H1 (cell line): ENCODE measurements at regions not wholly inside any gene's neighbourhood (a gene's known extent, or its start where the extent isn't known, plus 50 kb on each side); places are given as distances from the start of the nearest gene placed in this dataset.

Experiments
- CTCF ChIA-PET: fragments of 300-600 bp; sonication (Branson Sonifier 250); formaldehyde crosslinking; loops from one replicate; lab custom pipeline; 2021; ENCODE audit not compliant: partially characterized antibody; lab: Charles Lee
- POLR2A ChIA-PET: fragments of 300-600 bp; sonication (Branson Sonifier 250); formaldehyde crosslinking; loops from one replicate; lab custom pipeline; 2021; ENCODE audit warnings: inconsistent platforms; ENCODE audit not compliant: partially characterized antibody; lab: Charles Lee
- DNase-seq, 2 experiments: peaks; one replicate each; pipeline versions ENCODE4 v3.0.0 to v3.0.0-alpha.2; 2010 to 2022; ENCODE audit warnings: low spot score in 2 of 2, low read depth in 1 of 2, mixed read lengths in 1 of 2
- FAIRE-seq: peaks from 2 replicates; lab custom pipeline; 2011; peaks lifted over from hg19 to GRCh38; lab: Jason Lieb, UNC
- H2AFZ ChIP-seq: 2 replicates; pipeline ENCODE4 v1.8.1; 2012; ENCODE audit warnings: low read length, inconsistent platforms
- H2AK5ac ChIP-seq: 2 replicates; pipeline ENCODE4 v1.6.1; 2013; ENCODE audit warnings: low read depth, low read length
- H2BK120ac ChIP-seq: replicated peaks from 2 replicates; pipeline ENCODE3; 2013; ENCODE audit warnings: low read depth, low read length, inconsistent platforms
- H2BK12ac ChIP-seq: 2 replicates; pipeline ENCODE4 v1.6.1; 2013; ENCODE audit warnings: low read depth, low read length
- H2BK15ac ChIP-seq: 2 replicates; pipeline ENCODE4 v1.6.1; 2013; ENCODE audit warnings: low read length
- H2BK20ac ChIP-seq: 2 replicates; pipeline ENCODE4 v1.6.1; 2013; ENCODE audit warnings: low read length
- H2BK5ac ChIP-seq: 2 replicates; pipeline ENCODE4 v1.6.1; 2013; ENCODE audit warnings: low read depth, low read length
- H3K14ac ChIP-seq: 2 replicates; pipeline ENCODE4 v1.6.1; 2013; ENCODE audit warnings: inconsistent platforms; ENCODE audit not compliant: insufficient read length
- H3K18ac ChIP-seq: 2 replicates; pipeline ENCODE4 v1.6.1; 2013; ENCODE audit warnings: low read length; ENCODE audit errors: extremely low read depth
- H3K23ac ChIP-seq: 2 replicates; pipeline ENCODE4 v1.6.1; 2013; ENCODE audit warnings: inconsistent platforms; ENCODE audit not compliant: insufficient read length
- H3K23me2 ChIP-seq: 2 replicates; pipeline ENCODE4 v1.6.1; 2013; ENCODE audit warnings: low read depth, low read length
- H3K27ac ChIP-seq: 2 replicates; pipeline ENCODE4 v1.6.1; 2011; ENCODE audit warnings: low read depth, low read length, inconsistent platforms
- H3K27me3 ChIP-seq, 4 experiments: replicated peaks in 1 of 4; 1 replicate in 1 of 4; 2 replicates in 3 of 4; pipeline versions ENCODE4 v1.6.1 to v1.8.1; 2011 to 2013; ENCODE audit warnings: low read length in 3 of 4, mild to moderate bottlenecking in 3 of 4, inconsistent platforms in 2 of 4, mixed read lengths in 2 of 4, moderate library complexity in 1 of 4; ENCODE audit not compliant: control insufficient read depth in 3 of 4, insufficient read depth in 3 of 4; ENCODE audit errors: extremely low read depth in 1 of 4
- H3K36me3 ChIP-seq, 4 experiments: 2 replicates each; pipeline versions ENCODE4 v1.6.1 to v1.8.1; 2011 to 2013; ENCODE audit warnings: mild to moderate bottlenecking in 4 of 4, low read length in 3 of 4, moderate library complexity in 2 of 4, control low read depth in 1 of 4, inconsistent platforms in 1 of 4; ENCODE audit not compliant: insufficient read depth in 4 of 4, control insufficient read depth in 2 of 4
- H3K4ac ChIP-seq: replicated peaks from 2 replicates; pipeline ENCODE3; 2013; ENCODE audit warnings: low read length, low read depth, mixed read lengths, inconsistent platforms; ENCODE audit not compliant: insufficient read length
- H3K4me1 ChIP-seq, 4 experiments: replicated peaks in 1 of 4; 1 replicate in 1 of 4; 2 replicates in 3 of 4; pipeline versions ENCODE4 v1.6.1 to v1.8.1; 2011 to 2013; ENCODE audit warnings: low read length in 3 of 4, inconsistent platforms in 2 of 4, mixed read lengths in 1 of 4; ENCODE audit not compliant: insufficient read depth in 4 of 4, control insufficient read depth in 3 of 4
- H3K4me2 ChIP-seq, 2 experiments: 2 replicates each; pipeline versions ENCODE4 v1.6.1 to v1.8.1; 2011 to 2013; ENCODE audit warnings: low read depth in 2 of 2, low read length in 2 of 2, control low read depth in 1 of 2, inconsistent platforms in 1 of 2, mild to moderate bottlenecking in 1 of 2; ENCODE audit not compliant: insufficient read depth in 1 of 2
- H3K4me3 ChIP-seq, 4 experiments: fragments of 200-600, 300-600 bp in 1 of 4; sonication (generic), shearing (Covaris generic), sonication (Bioruptor Twin) in 1 of 4; 2 replicates each; pipeline versions ENCODE4 v1.5.1 to v1.8.1; 2011 to 2016; ENCODE audit warnings: low read length in 4 of 4, low read depth in 3 of 4, control low read depth in 2 of 4, inconsistent platforms in 2 of 4, mild to moderate bottlenecking in 2 of 4, mixed read lengths in 1 of 4, moderate library complexity in 1 of 4; ENCODE audit not compliant: insufficient read depth in 2 of 4; ENCODE audit errors: extremely low read depth in 1 of 4
- H3K56ac ChIP-seq: replicated peaks from 2 replicates; pipeline ENCODE3; 2013; ENCODE audit warnings: low read depth, mild to moderate bottlenecking, mixed read lengths, low read length, inconsistent platforms; ENCODE audit not compliant: insufficient read length
- H3K79me1 ChIP-seq: 2 replicates; pipeline ENCODE4 v1.6.1; 2013; ENCODE audit warnings: low read depth, low read length, control low read depth
- H3K79me2 ChIP-seq, 2 experiments: 2 replicates each; pipeline versions ENCODE4 v1.6.1 to v1.8.1; 2012 to 2013; ENCODE audit warnings: low read length in 2 of 2, mild to moderate bottlenecking in 2 of 2, inconsistent platforms in 1 of 2; ENCODE audit not compliant: insufficient read depth in 2 of 2, control insufficient read depth in 1 of 2
- H3K9ac ChIP-seq, 4 experiments: replicated peaks in 1 of 4; 1 replicate in 1 of 4; 2 replicates in 3 of 4; pipeline versions ENCODE4 v1.6.1 to v1.8.1; 2011 to 2013; ENCODE audit warnings: low read depth in 3 of 4, low read length in 3 of 4, control low read depth in 2 of 4, mild to moderate bottlenecking in 2 of 4, moderate library complexity in 2 of 4, inconsistent platforms in 1 of 4; ENCODE audit errors: extremely low read depth in 1 of 4
- H3K9me3 ChIP-seq, 2 experiments: 2 replicates each; pipeline versions ENCODE4 v1.6.1 to v1.8.1; 2012 to 2013; ENCODE audit warnings: mild to moderate bottlenecking in 2 of 2, moderate library complexity in 2 of 2, control low read depth in 1 of 2, inconsistent platforms in 1 of 2, low read depth in 1 of 2, low read length in 1 of 2, mixed read lengths in 1 of 2; ENCODE audit not compliant: insufficient read depth in 2 of 2
- H4K20me1 ChIP-seq, 2 experiments: replicated peaks in 1 of 2; 2 replicates each; pipeline versions ENCODE3 to v1.8.1; 2011 to 2013; ENCODE audit warnings: inconsistent platforms in 2 of 2, low read length in 2 of 2, mild to moderate bottlenecking in 1 of 2; ENCODE audit not compliant: insufficient read depth in 2 of 2, control insufficient read depth in 1 of 2
- H4K5ac ChIP-seq: 2 replicates; pipeline ENCODE4 v1.6.1; 2013; ENCODE audit warnings: low read length, low read depth, mixed read lengths, inconsistent platforms; ENCODE audit not compliant: insufficient read length
- H4K8ac ChIP-seq: 2 replicates; pipeline ENCODE4 v1.8.0; 2013; ENCODE audit warnings: mild to moderate bottlenecking, moderate library complexity, low read length, inconsistent platforms; ENCODE audit not compliant: insufficient read depth; ENCODE audit errors: extremely low read depth
- H4K91ac ChIP-seq: replicated peaks from 2 replicates; pipeline ENCODE3; 2013; ENCODE audit warnings: low read length, mixed read lengths, inconsistent platforms; ENCODE audit not compliant: insufficient read length
- CHD1 ChIP-seq: IDR thresholded peaks from 2 replicates; pipeline ENCODE4 v1.6.1; 2012; ENCODE audit warnings: low read depth, low read length, improper control_type of control experiment
- CREB1 ChIP-seq: IDR thresholded peaks from 2 replicates; pipeline ENCODE4 v1.6.1; 2012; ENCODE audit warnings: inconsistent platforms
- CTBP2 ChIP-seq: IDR thresholded peaks from 2 replicates; pipeline ENCODE4 v1.7.0; 2011; ENCODE audit warnings: borderline replicate concordance, mild to moderate bottlenecking, moderate library complexity, mixed read lengths, low read length; ENCODE audit not compliant: insufficient read depth, insufficient read length
- FOSL1 ChIP-seq: IDR thresholded peaks from 2 replicates; pipeline ENCODE4 v1.6.1; 2011; ENCODE audit warnings: mild to moderate bottlenecking, low read depth, low read length, moderate library complexity; ENCODE audit not compliant: insufficient read depth
- JUN ChIP-seq: IDR thresholded peaks from 2 replicates; pipeline ENCODE4 v1.6.1; 2011; ENCODE audit warnings: low read depth, mild to moderate bottlenecking, improper control_type of control experiment, low read length
- KDM1A ChIP-seq: fragments of 200-600, 300-600 bp; sonication (generic); IDR thresholded peaks from 2 replicates; pipeline ENCODE4 v1.7.1; 2016; ENCODE audit warnings: mild to moderate bottlenecking, low read length, borderline replicate concordance
- NRF1 ChIP-seq: IDR thresholded peaks from 2 replicates; pipeline ENCODE4 v1.6.1; 2011; ENCODE audit warnings: mild to moderate bottlenecking, low read depth, low read length, improper control_type of control experiment
- POLR2AphosphoS5 ChIP-seq: IDR thresholded peaks from 2 replicates; pipeline ENCODE4 v1.6.1; 2011; ENCODE audit warnings: low read depth, low read length
- RBBP5 ChIP-seq: IDR thresholded peaks from 2 replicates; pipeline ENCODE4 v1.7.1; 2012; ENCODE audit warnings: low read depth, mild to moderate bottlenecking, inconsistent platforms, low read length, moderate library complexity, borderline replicate concordance
- RFX5 ChIP-seq: IDR thresholded peaks from 2 replicates; pipeline ENCODE4 v1.6.1; 2011; ENCODE audit warnings: low read depth, low read length, improper control_type of control experiment, borderline replicate concordance
- WGBS, 2 experiments: shearing (Covaris generic) in 1 of 2; methylation state at CpG; one replicate each; pipeline versions ENCODE4 v1.1.6 to v1.1.7; 2013 to 2015; ENCODE audit warnings: low lambda C conversion rate in 2 of 2, mixed read lengths in 2 of 2, inconsistent platforms in 1 of 2, low coverage in 1 of 2, missing lambda C conversion rate in 1 of 2; ENCODE audit not compliant: insufficient replicate concordance in 2 of 2, insufficient coverage in 1 of 2, insufficient read length in 1 of 2; ENCODE audit errors: extremely low coverage in 1 of 2, missing lambda C conversion rate in 1 of 2; 5-methylcytosine and 5-hydroxymethylcytosine counted together

GRCh38 chr10:42476101-42476500, 162.3 kb downstream of the ZNF33B start:
- H3K14ac ChIP-seq, result no peak overlapping the region
- no peaks in the 10 kb centered on the region for H3K27me3 ChIP-seq
- H2BK20ac ChIP-seq, result no peak overlapping the region
- no peaks in the 10 kb centered on the region for H3K23me2 ChIP-seq
- H2BK15ac ChIP-seq, result no peak overlapping the region
- H4K20me1 ChIP-seq, result no peaks in the 10 kb centered on the region
- DNase-seq (no peak), FAIRE-seq (no peak)
- no peak overlapping the region for H2BK5ac ChIP-seq
- H2AFZ ChIP-seq, result no peak overlapping the region
- H3K4ac ChIP-seq, result no peak overlapping the region
- no peak overlapping the region for H2BK120ac ChIP-seq
- H3K27ac ChIP-seq, result no peak overlapping the region
- no peaks in the 10 kb centered on the region for H3K79me2 ChIP-seq
- TF ChIP-seq CREB1 (no peak), RBBP5 (no peak), CTBP2 (no peak), NRF1 (no peak), JUN (no peak), CHD1 (no peak), FOSL1 (no peak), POLR2AphosphoS5 (no peak), RFX5 (no peak), KDM1A (no peak)
- no peak overlapping the region for H3K56ac ChIP-seq
- no peak overlapping the region for H3K9ac ChIP-seq
- H2AK5ac ChIP-seq, result no peak overlapping the region
- no peak overlapping the region for H3K4me3 ChIP-seq
- H4K8ac ChIP-seq, result no peak overlapping the region
- H3K18ac ChIP-seq, result no peak overlapping the region
- ChIA-PET POLR2A (no interaction called here), CTCF (no interaction called here)
- H3K79me1 ChIP-seq, result no peaks in the 10 kb centered on the region
- no peak overlapping the region for H3K23ac ChIP-seq
- no peaks in the 10 kb centered on the region; a peak in 1 of 8 replicates for H3K36me3 ChIP-seq
- H3K9me3 ChIP-seq, result peaks cover 40 to 70% of the 10 kb centered on the region in 2 experiments
- H2BK12ac ChIP-seq, result no peak overlapping the region
- no peak overlapping the region for H4K5ac ChIP-seq
- H4K91ac ChIP-seq, result no peak overlapping the region
- no peaks in the 10 kb centered on the region for H3K4me1 ChIP-seq
- 92% methylated on average over 7 of the region's 20 CpGs; no CpG with 5 or more reads in 1 of the 2 experiments for WGBS, 2 experiments
- no peak overlapping the region for H3K4me2 ChIP-seq
